ENCODE measurements at regions not wholly inside any gene's neighbourhood (a gene's known extent, or its start where the extent isn't known, plus 50 kb on each side); places are given as distances from the start of the nearest gene placed in this dataset.

DNA sequence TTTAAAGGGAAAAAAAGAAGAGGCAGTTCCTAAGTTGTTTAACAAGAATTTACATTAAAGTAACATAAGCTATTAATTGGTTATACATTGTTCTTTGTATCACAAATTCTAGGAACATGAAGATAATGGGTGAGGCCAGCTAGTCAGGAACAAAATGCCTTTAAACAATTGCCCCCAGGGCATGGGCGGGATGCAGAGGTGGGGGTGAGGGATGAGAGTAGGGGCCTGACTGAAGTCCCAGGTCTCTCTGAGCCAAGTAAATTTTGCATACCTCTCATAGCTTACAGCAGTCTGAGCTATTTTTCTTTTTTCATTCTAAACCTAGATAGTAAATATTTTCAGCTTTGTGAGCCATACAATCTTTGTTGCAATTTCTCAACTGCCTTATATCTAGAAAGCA lies 77.8 kb upstream of the RNU6-1 start:
- Histone ChIP-seq H3K18ac (ENCODE audit: insufficient read length, low read depth, low read length) (no peak overlapping the region), H3K23ac (ENCODE audit: insufficient read length, low read depth, low read length) (no peak overlapping the region), H4K8ac (replicated peaks; ENCODE audit: insufficient read length, low read depth, low read length) (no peak overlapping the region), H4K20me1 (ENCODE audit: control insufficient read depth, insufficient read depth, insufficient read length) (no peaks in the 10 kb centered on the region), H2BK5ac (ENCODE audit: insufficient read length, low read length) (no peak overlapping the region), H2BK20ac (ENCODE audit: low read depth, low read length, poor library complexity, severe bottlenecking) (no peak overlapping the region), H3K4ac (ENCODE audit: low read depth, low read length) (no peak overlapping the region), H3T11ph (ENCODE audit: low read length) (no peak overlapping the region), H4K5ac (ENCODE audit: insufficient read length, low read depth, low read length) (no peak overlapping the region), H3K4me1 (ENCODE audit: insufficient read depth, low read length) (peaks cover 7% of the 10 kb centered on the region; the same call in 1 of the 2 replicates), H3K27ac (ENCODE audit: insufficient read length, low read depth, low read length) (no peak overlapping the region), H3K4me2 (ENCODE audit: insufficient read depth, insufficient read length, low read length) (no peak overlapping the region), H2BK12ac (ENCODE audit: insufficient read length, low read depth, low read length) (no peak overlapping the region), H2BK15ac (ENCODE audit: low read depth, low read length) (no peak overlapping the region), H3K79me1 (ENCODE audit: insufficient read depth, low read depth, low read length, poor library complexity, severe bottlenecking) (no peaks in the 10 kb centered on the region), H3K14ac (ENCODE audit: insufficient read depth, low read length) (no peak overlapping the region), H3K23me2 (ENCODE audit: insufficient read length, low read depth, low read length, poor library complexity, severe bottlenecking) (peaks cover 4% of the 10 kb centered on the region), H3K9ac (ENCODE audit: extremely low read depth, insufficient read length, low read length) (no peak overlapping the region), H3K56ac (ENCODE audit: insufficient read length, low read depth, low read length) (no peak overlapping the region), H4K91ac (ENCODE audit: insufficient read length, low read depth, low read length) (no peak overlapping the region), H3K79me2 (ENCODE audit: insufficient read depth, low read length) (no peaks in the 10 kb centered on the region), H2AK5ac (ENCODE audit: insufficient read length, low read length) (no peak overlapping the region), H3K27me3 (ENCODE audit: insufficient read depth, low read length) (no peaks in the 10 kb centered on the region), H2BK120ac (ENCODE audit: low read depth, low read length, poor library complexity, severe bottlenecking) (no peak overlapping the region), H2AFZ (ENCODE audit: low read length) (no peak overlapping the region), H3K9me3 (ENCODE audit: control insufficient read depth, low read depth, low read length) (no peaks in the 10 kb centered on the region)
- WGBS (ENCODE audit: extremely low coverage, insufficient read length, low lambda C conversion rate), result no CpG with 5 or more reads among the region's 1 CpG
- Mint-ChIP-seq H3K9me3 (no peaks in the 10 kb centered on the region; a peak in 1 of 5 replicates), H3K36me3 (ENCODE audit: insufficient read depth in 1 of 3, low read depth in 3 of 3) (no peaks in the 10 kb centered on the region), H3K27ac (peak overlapping the region in 1 of 3 experiments; percentile 42; a peak in 1 of 7 replicates), H3K4me1 (peaks cover 35 to 41% of the 10 kb centered on the region in 2 experiments), H3K4me3 (no peak overlapping the region), H3K27me3 (ENCODE audit: low read depth) (no peaks in the 10 kb centered on the region)
- no peak for DNase-seq
- TF ChIP-seq, protein P1, sequence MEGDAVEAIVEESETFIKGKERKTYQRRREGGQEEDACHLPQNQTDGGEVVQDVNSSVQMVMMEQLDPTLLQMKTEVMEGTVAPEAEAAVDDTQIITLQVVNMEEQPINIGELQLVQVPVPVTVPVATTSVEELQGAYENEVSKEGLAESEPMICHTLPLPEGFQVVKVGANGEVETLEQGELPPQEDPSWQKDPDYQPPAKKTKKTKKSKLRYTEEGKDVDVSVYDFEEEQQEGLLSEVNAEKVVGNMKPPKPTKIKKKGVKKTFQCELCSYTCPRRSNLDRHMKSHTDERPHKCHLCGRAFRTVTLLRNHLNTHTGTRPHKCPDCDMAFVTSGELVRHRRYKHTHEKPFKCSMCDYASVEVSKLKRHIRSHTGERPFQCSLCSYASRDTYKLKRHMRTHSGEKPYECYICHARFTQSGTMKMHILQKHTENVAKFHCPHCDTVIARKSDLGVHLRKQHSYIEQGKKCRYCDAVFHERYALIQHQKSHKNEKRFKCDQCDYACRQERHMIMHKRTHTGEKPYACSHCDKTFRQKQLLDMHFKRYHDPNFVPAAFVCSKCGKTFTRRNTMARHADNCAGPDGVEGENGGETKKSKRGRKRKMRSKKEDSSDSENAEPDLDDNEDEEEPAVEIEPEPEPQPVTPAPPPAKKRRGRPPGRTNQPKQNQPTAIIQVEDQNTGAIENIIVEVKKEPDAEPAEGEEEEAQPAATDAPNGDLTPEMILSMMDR (conservative IDR thresholded peaks at IDR 0.05), result no peak
